ENCODE measurements at regions not wholly inside any gene's neighbourhood (a gene's known extent, or its start where the extent isn't known, plus 50 kb on each side); places are given as distances from the start of the nearest gene placed in this dataset.

- no TSS peak for BruUV-seq (replicated peaks)
- H2AFZ ChIP-seq (ENCODE audit: low read depth, low read length), result no peak overlapping the region
- H3K79me2 ChIP-seq (ENCODE audit: control insufficient read depth, insufficient read depth, low read length), result no peaks in the 10 kb centered on the region
- no peak overlapping the region for H3K4me3 ChIP-seq (replicated peaks in 1 of 3; ENCODE audit: insufficient read depth in 1 of 3, low read depth in 1 of 3, low read length in 3 of 3)
- TF ChIP-seq EZH2 (IDR thresholded peaks at IDR 0.05; ENCODE audit: borderline replicate concordance, low read depth, low read length, severe bottlenecking), result no peak
- no peak for TF ChIP-seq MYC (IDR thresholded peaks at IDR 0.05; ENCODE audit: low read depth, low read length)
- TF ChIP-seq MAX (IDR thresholded peaks at IDR 0.05; ENCODE audit: insufficient read depth, insufficient read length), result no peak
- no peak overlapping the region for H3K9ac ChIP-seq (replicated peaks; ENCODE audit: extremely low read depth, insufficient read depth, low read length)
- no peaks in the 10 kb centered on the region for H3K4me1 ChIP-seq (ENCODE audit: control insufficient read depth, extremely low read depth, insufficient read depth, low read length)
- dilution Hi-C loops (cut with MboI; ENCODE audit: extremely low pct_ligation_motif_present, low sequenced_read_pairs), result no loop called here
- H3K9me3 ChIP-seq (replicated peaks; ENCODE audit: control insufficient read depth, insufficient read depth, low read length), result no peaks in the 10 kb centered on the region
- H3K36me3 ChIP-seq (ENCODE audit: control insufficient read depth in 2 of 2, extremely low read depth in 1 of 2, insufficient read depth in 2 of 2, low read length in 2 of 2), result no peaks in the 10 kb centered on the region
- ChIA-PET CTCF (interaction anchor here (0.7 kb wide), 1 partner anchor 37 kb away, joined by 3 read pairs; no protein-coding TSS in a partner anchor), POLR2A (no interaction called here)
- H3K27me3 ChIP-seq (ENCODE audit: control insufficient read depth in 2 of 2, insufficient read depth in 2 of 2, low read length in 2 of 2), result no peaks in the 10 kb centered on the region
- no peaks in the 10 kb centered on the region for H3K9me1 ChIP-seq (replicated peaks; ENCODE audit: control insufficient read depth, extremely low read depth, insufficient read depth, low read length)
- H4K20me1 ChIP-seq (replicated peaks; ENCODE audit: control insufficient read depth, extremely low read depth, insufficient read depth, low read length), result no peaks in the 10 kb centered on the region
- H3K4me2 ChIP-seq (ENCODE audit: insufficient read depth, low read length), result no peak overlapping the region
- intact Hi-C loops (cut with micrococcal nuclease), result no loop called here
- H3K27ac ChIP-seq (ENCODE audit: insufficient read depth, low read depth, low read length), result no peak overlapping the region
- no peak for FAIRE-seq
- no peak for DNase-seq (ENCODE audit: low read depth, low spot score)
These were observed 432.8 kb downstream of the HDGFL1 start for GRCh38 chr6:23002044-23002619.

DNA sequence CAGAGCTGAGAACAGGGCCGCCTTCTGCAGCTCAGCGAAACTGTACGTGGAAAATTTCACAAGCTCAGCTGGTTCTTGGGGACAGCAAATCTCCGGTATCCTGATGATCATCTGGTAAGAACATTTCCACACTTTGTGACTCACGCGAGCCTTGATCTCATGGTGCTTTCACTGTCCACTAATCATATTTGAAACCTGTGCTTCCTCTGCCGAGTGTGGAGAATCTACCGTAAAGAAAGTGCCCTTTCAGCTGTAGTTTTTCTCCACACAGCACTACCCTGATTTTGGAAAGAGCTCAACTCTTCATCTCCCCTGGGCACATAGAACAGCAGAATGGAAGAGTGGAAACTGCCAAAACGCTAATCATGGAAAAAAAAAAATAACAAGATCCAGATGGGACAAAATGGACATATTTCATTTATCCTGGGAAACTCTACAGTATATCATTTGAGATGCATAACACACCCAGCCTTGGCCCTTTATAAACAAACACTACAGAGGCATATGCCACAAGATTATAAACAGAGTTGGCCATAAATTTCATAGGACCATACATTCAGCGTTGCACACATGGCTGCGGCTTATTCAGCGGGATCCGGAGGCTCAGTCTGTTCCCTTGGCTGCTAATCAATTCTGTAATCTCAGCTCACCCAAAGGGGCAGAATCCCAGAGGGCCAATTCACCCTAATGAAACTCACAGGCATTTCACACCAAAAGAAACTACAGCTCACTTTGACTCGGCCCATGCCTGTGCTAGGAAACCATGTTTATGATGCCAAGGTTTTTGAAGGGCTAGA, 434.5 kb downstream of the HDGFL1 start:
- intact Hi-C loops (cut with micrococcal nuclease), result no loop called here
- no peaks in the 10 kb centered on the region for H3K36me3 ChIP-seq (ENCODE audit: control insufficient read depth in 2 of 2, extremely low read depth in 1 of 2, insufficient read depth in 2 of 2, low read length in 2 of 2)
- CTCF ChIA-PET, result no interaction called here
- no peaks in the 10 kb centered on the region for H3K4me1 ChIP-seq (ENCODE audit: control insufficient read depth, extremely low read depth, insufficient read depth, low read length)
- no peak overlapping the region for H2AFZ ChIP-seq (ENCODE audit: low read depth, low read length)
- H3K9ac ChIP-seq (replicated peaks; ENCODE audit: extremely low read depth, insufficient read depth, low read length), result no peak overlapping the region
- H3K27ac ChIP-seq (ENCODE audit: insufficient read depth, low read depth, low read length), result no peak overlapping the region
- FAIRE-seq (no peak), DNase-seq (ENCODE audit: low read depth, low spot score) (no peak)
- no peak for TF ChIP-seq POLR2A (IDR thresholded peaks at IDR 0.05; ENCODE audit: low read depth, low read length)
- no peak for TF ChIP-seq GATA2 (IDR thresholded peaks at IDR 0.05; ENCODE audit: insufficient read depth, insufficient read length, low read depth, low read length)
- TF ChIP-seq MAX (IDR thresholded peaks at IDR 0.05; ENCODE audit: insufficient read depth, insufficient read length), result no peak
- no peak for TF ChIP-seq POLR2AphosphoS5 (IDR thresholded peaks at IDR 0.05; ENCODE audit: insufficient read depth, low read depth, low read length)
- TF ChIP-seq JUN (IDR thresholded peaks at IDR 0.05; ENCODE audit: borderline replicate concordance, insufficient read depth, insufficient read length, low read depth), result no peak
- TF ChIP-seq MYC (IDR thresholded peaks at IDR 0.05; ENCODE audit: low read depth, low read length), result no peak
- TF ChIP-seq FOS (IDR thresholded peaks at IDR 0.05; ENCODE audit: borderline replicate concordance, insufficient read depth, low read length), result no peak
- TF ChIP-seq, protein P1, sequence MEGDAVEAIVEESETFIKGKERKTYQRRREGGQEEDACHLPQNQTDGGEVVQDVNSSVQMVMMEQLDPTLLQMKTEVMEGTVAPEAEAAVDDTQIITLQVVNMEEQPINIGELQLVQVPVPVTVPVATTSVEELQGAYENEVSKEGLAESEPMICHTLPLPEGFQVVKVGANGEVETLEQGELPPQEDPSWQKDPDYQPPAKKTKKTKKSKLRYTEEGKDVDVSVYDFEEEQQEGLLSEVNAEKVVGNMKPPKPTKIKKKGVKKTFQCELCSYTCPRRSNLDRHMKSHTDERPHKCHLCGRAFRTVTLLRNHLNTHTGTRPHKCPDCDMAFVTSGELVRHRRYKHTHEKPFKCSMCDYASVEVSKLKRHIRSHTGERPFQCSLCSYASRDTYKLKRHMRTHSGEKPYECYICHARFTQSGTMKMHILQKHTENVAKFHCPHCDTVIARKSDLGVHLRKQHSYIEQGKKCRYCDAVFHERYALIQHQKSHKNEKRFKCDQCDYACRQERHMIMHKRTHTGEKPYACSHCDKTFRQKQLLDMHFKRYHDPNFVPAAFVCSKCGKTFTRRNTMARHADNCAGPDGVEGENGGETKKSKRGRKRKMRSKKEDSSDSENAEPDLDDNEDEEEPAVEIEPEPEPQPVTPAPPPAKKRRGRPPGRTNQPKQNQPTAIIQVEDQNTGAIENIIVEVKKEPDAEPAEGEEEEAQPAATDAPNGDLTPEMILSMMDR (IDR thresholded peaks at IDR 0.05; ENCODE audit: extremely low read depth in 1 of 2, insufficient read depth in 1 of 2, low read depth in 1 of 2, low read length in 2 of 2), result no peak
- POLR2A ChIA-PET, result no interaction called here
- no peaks in the 10 kb centered on the region for H4K20me1 ChIP-seq (replicated peaks; ENCODE audit: control insufficient read depth, extremely low read depth, insufficient read depth, low read length)
- no TSS peak for BruUV-seq (replicated peaks)
- dilution Hi-C loops (cut with MboI; ENCODE audit: extremely low pct_ligation_motif_present, low sequenced_read_pairs), result no loop called here
- no peak overlapping the region for H3K4me2 ChIP-seq (ENCODE audit: insufficient read depth, low read length)
- no peak overlapping the region for H3K4me3 ChIP-seq (replicated peaks in 1 of 3; ENCODE audit: insufficient read depth in 1 of 3, low read depth in 1 of 3, low read length in 3 of 3)
- H3K9me3 ChIP-seq (replicated peaks; ENCODE audit: control insufficient read depth, insufficient read depth, low read length), result no peaks in the 10 kb centered on the region
- H3K27me3 ChIP-seq (ENCODE audit: control insufficient read depth in 2 of 2, insufficient read depth in 2 of 2, low read length in 2 of 2), result no peaks in the 10 kb centered on the region
- no peaks in the 10 kb centered on the region for H3K79me2 ChIP-seq (ENCODE audit: control insufficient read depth, insufficient read depth, low read length)
- H3K9me1 ChIP-seq (replicated peaks; ENCODE audit: control insufficient read depth, extremely low read depth, insufficient read depth, low read length), result no peaks in the 10 kb centered on the region
